GM12878 (cell line): ENCODE measurements at regions not wholly inside any gene's neighbourhood (a gene's known extent, or its start where the extent isn't known, plus 50 kb on each side); places are given as distances from the start of the nearest gene placed in this dataset.

Source experiments
- ATAC-seq: fragments of 200-7000 bp; cut with Tn5 transposase; 3 replicates; pipeline ENCODE4 v1.9.1; 2020; ENCODE audit warnings: mild to moderate bottlenecking, moderate library complexity
- BruUV-seq: library from RNA; stranded (reverse); fragments of 400-500 nt; replicated peaks from 2 replicates; lab custom pipeline; 2021; lab: Mats Ljungman, UMichigan
- CTCF ChIA-PET: fragments of 300-600 bp; sonication (Branson Sonifier 250); formaldehyde crosslinking; extraction: SDS; loops from one replicate; lab custom pipeline; 2021; ENCODE audit warnings: inconsistent platforms; lab: Yijun Ruan, JAX
- POLR2A ChIA-PET: fragments of 350-600 bp; formaldehyde crosslinking; extraction: SDS; loops from one replicate; lab custom pipeline; 2021; ENCODE audit warnings: inconsistent platforms; lab: Charles Lee
- RAD21 ChIA-PET: fragments of 300-600 bp; sonication (Branson Sonifier 250); formaldehyde crosslinking; loops from one replicate; lab custom pipeline; 2023; ENCODE audit warnings: antibody characterized with exemption; ENCODE audit not compliant: unreplicated experiment; lab: Charles Lee
- SMC1A ChIA-PET: fragments of 300-600 bp; sonication (Branson Sonifier 250); formaldehyde crosslinking; loops from one replicate; lab custom pipeline; 2023; ENCODE audit not compliant: unreplicated experiment, uncharacterized antibody; lab: Charles Lee
- DNase-seq: peaks from one replicate; pipeline ENCODE4 v3.0.0-alpha.2; 2011; ENCODE audit warnings: low read depth, low spot score
- FAIRE-seq: peaks from 3 replicates; lab custom pipeline; 2011; peaks lifted over from hg19 to GRCh38; lab: Jason Lieb, UNC
- H2AFZ ChIP-seq: 2 replicates; pipeline ENCODE4 v1.6.0; 2011; ENCODE audit warnings: low read depth, low read length, control low read depth; ENCODE audit not compliant: control insufficient read depth
- H3K27ac ChIP-seq: 2 replicates; pipeline ENCODE4 v1.5.1; 2011; ENCODE audit warnings: control low read depth; ENCODE audit not compliant: control insufficient read depth, insufficient read depth
- H3K27me3 ChIP-seq, 2 experiments: replicated peaks in 1 of 2; 2 replicates each; pipeline versions ENCODE4 v1.6.0 to v1.6.1; 2011; ENCODE audit warnings: low read length in 1 of 2; ENCODE audit not compliant: control insufficient read depth in 2 of 2, insufficient read depth in 2 of 2
- H3K36me3 ChIP-seq, 2 experiments: 2 replicates each; pipeline ENCODE4 v1.5.1; 2011; ENCODE audit warnings: low read length in 1 of 2; ENCODE audit not compliant: control insufficient read depth in 2 of 2, insufficient read depth in 2 of 2
- H3K4me1 ChIP-seq: 2 replicates; pipeline ENCODE4 v1.6.1; 2011; ENCODE audit warnings: mild to moderate bottlenecking, low read length, moderate library complexity, mixed read lengths; ENCODE audit not compliant: control insufficient read depth, insufficient read depth
- H3K4me2 ChIP-seq: 2 replicates; pipeline ENCODE4 v1.6.0; 2011; ENCODE audit warnings: control low read depth; ENCODE audit not compliant: control insufficient read depth, insufficient read depth
- H3K4me3 ChIP-seq: fragments of 200-600 bp; sonication (generic); 2 replicates; pipeline ENCODE4 v1.5.1; 2016
- H3K79me2 ChIP-seq: 2 replicates; pipeline ENCODE4 v1.6.0; 2011; ENCODE audit warnings: low read length; ENCODE audit not compliant: control insufficient read depth, insufficient read depth
- H3K9ac ChIP-seq: 2 replicates; pipeline ENCODE4 v1.8.0; 2011; ENCODE audit warnings: low read length, control low read depth, mixed read lengths; ENCODE audit not compliant: control insufficient read depth, insufficient read depth
- H3K9me3 ChIP-seq: replicated peaks from 3 replicates; pipeline ENCODE4 v1.5.1; 2011; ENCODE audit warnings: mild to moderate bottlenecking, low read length; ENCODE audit not compliant: control insufficient read depth, insufficient read depth
- H4K20me1 ChIP-seq: 2 replicates; pipeline ENCODE4 v1.6.0; 2011; ENCODE audit not compliant: control insufficient read depth, insufficient read depth
- CBFB ChIP-seq: IDR thresholded peaks from 2 replicates; pipeline ENCODE4 v1.6.1; 2016; ENCODE audit warnings: antibody characterized with exemption, low read depth
- CTCF ChIP-seq, 3 experiments: IDR thresholded peaks in 2 of 3; conservative IDR thresholded peaks in 1 of 3; 2 replicates each; pipeline ENCODE4 v1.5.1; 2011; ENCODE audit warnings: low read depth in 3 of 3, low read length in 3 of 3, mild to moderate bottlenecking in 3 of 3, control low read depth in 2 of 3, moderate library complexity in 2 of 3, inconsistent platforms in 1 of 3, mixed read lengths in 1 of 3; ENCODE audit not compliant: control insufficient read depth in 2 of 3, insufficient read depth in 1 of 3; ENCODE audit errors: extremely low read depth in 1 of 3
- HDAC6 ChIP-seq: fragments of 200-600 bp; sonication (generic); IDR thresholded peaks from one replicate; pipeline ENCODE4 v1.8.0; 2017; ENCODE audit warnings: antibody characterized with exemption; ENCODE audit not compliant: unreplicated experiment
- JUNB ChIP-seq: IDR thresholded peaks from 2 replicates; pipeline ENCODE4 v1.6.1; 2016; ENCODE audit warnings: antibody characterized with exemption, mild to moderate bottlenecking
- KAT2A ChIP-seq: conservative IDR thresholded peaks from 2 replicates; pipeline ENCODE4 v1.6.1; 2011; ENCODE audit warnings: low read depth, low read length; ENCODE audit not compliant: control insufficient read depth
- KDM1A ChIP-seq: fragments of 200-600 bp; sonication (generic); IDR thresholded peaks from 2 replicates; pipeline ENCODE4 v1.6.1; 2016; ENCODE audit warnings: borderline replicate concordance
- NFXL1 ChIP-seq: fragments of 450-650 bp; IDR thresholded peaks from 2 replicates; pipeline ENCODE4 v1.6.1; 2017; ENCODE audit warnings: antibody characterized with exemption, mild to moderate bottlenecking, borderline replicate concordance
- NFYB ChIP-seq: IDR thresholded peaks from 2 replicates; pipeline ENCODE4 v1.6.1; 2011; ENCODE audit warnings: low read depth, mild to moderate bottlenecking, low read length, improper control_type of control experiment, moderate library complexity; ENCODE audit not compliant: insufficient read depth
- NR2C2 ChIP-seq: IDR thresholded peaks from 2 replicates; pipeline ENCODE4 v1.6.1; 2011; ENCODE audit warnings: borderline replicate concordance, low read depth; ENCODE audit not compliant: control insufficient read depth, insufficient read length
- PML ChIP-seq: IDR thresholded peaks from 2 replicates; pipeline ENCODE4 v1.6.1; 2012; ENCODE audit warnings: low read length, inconsistent platforms
- POLR2A ChIP-seq: IDR thresholded peaks from 2 replicates; pipeline ENCODE4 v1.6.1; 2011; ENCODE audit warnings: low read depth, mild to moderate bottlenecking, low read length
- POLR2AphosphoS2 ChIP-seq: IDR thresholded peaks from 2 replicates; pipeline ENCODE4 v1.6.1; 2011; ENCODE audit warnings: low read depth, mild to moderate bottlenecking, low read length, improper control_type of control experiment, moderate library complexity
- POLR2AphosphoS5 ChIP-seq: IDR thresholded peaks from 2 replicates; pipeline ENCODE4 v1.6.1; 2011; ENCODE audit warnings: mild to moderate bottlenecking, low read length, inconsistent platforms
- SREBF2 ChIP-seq: IDR thresholded peaks from 2 replicates; pipeline ENCODE4 v1.6.1; 2012; ENCODE audit warnings: mild to moderate bottlenecking, low read length
- STAT3 ChIP-seq: IDR thresholded peaks from 2 replicates; pipeline ENCODE4 v1.6.1; 2011; ENCODE audit warnings: low read depth, low read length, improper control_type of control experiment
- SUPT20H ChIP-seq: IDR thresholded peaks from 2 replicates; pipeline ENCODE4 v1.6.1; 2011; ENCODE audit warnings: low read depth, mild to moderate bottlenecking, low read length, moderate library complexity, borderline replicate concordance; ENCODE audit not compliant: control insufficient read depth
- WRNIP1 ChIP-seq: IDR thresholded peaks from 2 replicates; pipeline ENCODE4 v1.6.1; 2011; ENCODE audit warnings: low read depth, low read length, improper control_type of control experiment, borderline replicate concordance
- WGBS: methylation state at CpG from one replicate; pipeline ENCODE4 v1.1.6; 2016; ENCODE audit warnings: low lambda C conversion rate; ENCODE audit not compliant: insufficient replicate concordance, insufficient coverage; ENCODE audit errors: missing lambda C conversion rate; 5-methylcytosine and 5-hydroxymethylcytosine counted together
- in situ Hi-C: fragments of 300-500 bp; cut with MboI; formaldehyde crosslinking; loops from 9 replicates; pipeline ENCODE4 v1.14.3; 2018; ENCODE audit warnings: mixed read lengths
- intact Hi-C: fragments of 100-400 bp; cut with micrococcal nuclease; formaldehyde crosslinking; loops from one replicate; pipeline ENCODE4 v1.14.2; 2022; ENCODE audit not compliant: unreplicated experiment
- TF ChIP-seq, protein P1 (sequence below): fragments of 450-650 bp; formaldehyde crosslinking; IDR thresholded peaks from 2 replicates; pipeline ENCODE4 v1.4.0; 2022; ENCODE audit warnings: mild to moderate bottlenecking, moderate library complexity

DNA sequence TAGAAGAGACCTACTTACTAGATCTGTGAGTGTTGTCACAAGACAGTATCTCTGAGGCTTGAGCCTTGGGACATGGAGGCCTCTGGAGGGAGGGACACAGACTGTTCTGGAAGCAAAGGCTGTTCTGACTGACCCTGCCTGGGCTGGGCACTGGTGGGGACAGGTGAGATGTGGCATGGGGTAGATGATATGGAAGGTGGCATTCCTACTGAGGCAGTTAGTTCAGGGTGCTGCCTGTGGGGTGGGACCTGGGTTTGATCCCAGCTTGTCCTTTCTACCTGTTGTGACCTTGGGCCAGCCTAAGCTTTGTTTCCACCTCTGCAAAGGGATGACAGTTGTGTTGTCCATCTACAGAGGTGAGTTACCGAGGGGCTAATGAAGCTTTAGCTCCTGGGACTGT, 140.2 kb downstream of the C9orf50 start:
- SMC1A ChIA-PET, result interaction anchor here (1.1 kb wide), 1 partner anchor 96 kb away, joined by 3 read pairs; no protein-coding TSS in a partner anchor
- no peaks in the 10 kb centered on the region for H3K36me3 ChIP-seq
- no TSS peak for BruUV-seq
- no peak overlapping the region for H3K27ac ChIP-seq
- FAIRE-seq (no peak), DNase-seq (no peak), ATAC-seq (no peak)
- TF ChIP-seq POLR2AphosphoS2, result no peak
- no peak for TF ChIP-seq NFYB
- TF ChIP-seq, protein P1, sequence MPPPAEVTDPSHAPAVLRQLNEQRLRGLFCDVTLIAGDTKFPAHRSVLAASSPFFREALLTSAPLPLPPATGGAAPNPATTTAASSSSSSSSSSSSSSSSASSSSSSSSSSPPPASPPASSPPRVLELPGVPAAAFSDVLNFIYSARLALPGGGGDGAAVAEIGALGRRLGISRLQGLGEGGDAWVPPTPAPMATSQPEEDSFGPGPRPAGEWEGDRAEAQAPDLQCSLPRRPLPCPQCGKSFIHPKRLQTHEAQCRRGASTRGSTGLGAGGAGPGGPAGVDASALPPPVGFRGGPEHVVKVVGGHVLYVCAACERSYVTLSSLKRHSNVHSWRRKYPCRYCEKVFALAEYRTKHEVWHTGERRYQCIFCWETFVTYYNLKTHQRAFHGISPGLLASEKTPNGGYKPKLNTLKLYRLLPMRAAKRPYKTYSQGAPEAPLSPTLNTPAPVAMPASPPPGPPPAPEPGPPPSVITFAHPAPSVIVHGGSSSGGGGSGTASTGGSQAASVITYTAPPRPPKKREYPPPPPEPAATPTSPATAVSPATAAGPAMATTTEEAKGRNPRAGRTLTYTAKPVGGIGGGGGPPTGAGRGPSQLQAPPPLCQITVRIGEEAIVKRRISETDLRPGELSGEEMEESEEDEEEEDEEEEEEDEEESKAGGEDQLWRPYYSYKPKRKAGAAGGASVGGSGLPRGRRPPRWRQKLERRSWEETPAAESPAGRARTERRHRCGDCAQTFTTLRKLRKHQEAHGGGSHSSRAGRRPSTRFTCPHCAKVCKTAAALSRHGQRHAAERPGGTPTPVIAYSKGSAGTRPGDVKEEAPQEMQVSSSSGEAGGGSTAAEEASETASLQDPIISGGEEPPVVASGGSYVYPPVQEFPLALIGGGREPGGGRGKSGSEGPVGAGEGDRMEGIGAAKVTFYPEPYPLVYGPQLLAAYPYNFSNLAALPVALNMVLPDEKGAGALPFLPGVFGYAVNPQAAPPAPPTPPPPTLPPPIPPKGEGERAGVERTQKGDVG (CRISPR knock-in tag), result no peak
- no peak for TF ChIP-seq JUNB
- TF ChIP-seq CBFB, result no peak
- no peak for TF ChIP-seq CTCF (IDR thresholded peaks at IDR 0.05 in 2 of 3, conservative IDR thresholded peaks at IDR 0.05 in 1 of 3; ENCODE audit: control insufficient read depth in 2 of 3, extremely low read depth in 1 of 3, insufficient read depth in 1 of 3, low read depth in 3 of 3, low read length in 3 of 3)
- TF ChIP-seq STAT3, result no peak
- no peak for TF ChIP-seq PML
- TF ChIP-seq HDAC6, result no peak
- TF ChIP-seq KDM1A, result no peak
- TF ChIP-seq KAT2A, result no peak
- TF ChIP-seq POLR2AphosphoS5, result no peak
- TF ChIP-seq SUPT20H, result no peak
- no peak for TF ChIP-seq SREBF2
- no peak for TF ChIP-seq WRNIP1
- TF ChIP-seq NR2C2, result no peak
- TF ChIP-seq NFXL1, result no peak
- no peak for TF ChIP-seq POLR2A
- no peak overlapping the region for H3K9ac ChIP-seq
- CTCF ChIA-PET, result interaction anchor here (0.6 kb wide), 1 partner anchor 115 kb away, joined by 3 read pairs; no protein-coding TSS in a partner anchor
- H3K4me1 ChIP-seq, result no peaks in the 10 kb centered on the region
- intact Hi-C loops, result loop anchor here (10.0 kb wide), 1 partner anchor 124 kb away; no protein-coding TSS in a partner anchor
- POLR2A ChIA-PET, result no interaction called here
- H3K9me3 ChIP-seq, result no peaks in the 10 kb centered on the region
- no peak overlapping the region for H3K4me2 ChIP-seq
- no peak overlapping the region for H3K4me3 ChIP-seq
- no peak overlapping the region for H2AFZ ChIP-seq
- WGBS, result 56% methylated on average over 1 of the region's 1 CpG
- RAD21 ChIA-PET, result no interaction called here
- H3K79me2 ChIP-seq, result no peaks in the 10 kb centered on the region
- peaks cover 8 to 19% of the 10 kb centered on the region in 2 experiments; a peak in 3 of 4 replicates for H3K27me3 ChIP-seq
- in situ Hi-C loops, result no loop called here
- H4K20me1 ChIP-seq, result no peaks in the 10 kb centered on the region
